ENCODE measurements at regions not wholly inside any gene's neighbourhood (a gene's known extent, or its start where the extent isn't known, plus 50 kb on each side); places are given as distances from the start of the nearest gene placed in this dataset.
"Not testable (repeated sequence)": the region's sequence is repeated elsewhere in the genome, so short reads cannot be mapped to it uniquely, and the experiment has no call there.

GRCh38 chr16:33628895-33629294 lies 169.5 kb downstream of the TP53TG3F start:
- H3K56ac ChIP-seq (replicated peaks; ENCODE audit: insufficient read length, low read depth, low read length); H2BK12ac ChIP-seq (ENCODE audit: low read depth, low read length); H4K5ac ChIP-seq (ENCODE audit: insufficient read length, low read depth, low read length); H3K18ac ChIP-seq (ENCODE audit: extremely low read depth, low read length); H3K23ac ChIP-seq (ENCODE audit: insufficient read length); H3K27me3 ChIP-seq (replicated peaks in 1 of 4; ENCODE audit: control insufficient read depth in 3 of 4, extremely low read depth in 1 of 4, insufficient read depth in 3 of 4, low read length in 3 of 4); H3K4me1 ChIP-seq (replicated peaks in 1 of 4; ENCODE audit: control insufficient read depth in 3 of 4, insufficient read depth in 4 of 4, low read length in 3 of 4); H3K79me1 ChIP-seq (ENCODE audit: low read depth, low read length); H2AK5ac ChIP-seq (ENCODE audit: low read depth, low read length); DNase-seq (ENCODE audit: low read depth in 1 of 2, low spot score in 2 of 2); H2AFZ ChIP-seq (ENCODE audit: low read length); H4K20me1 ChIP-seq (replicated peaks in 1 of 2; ENCODE audit: control insufficient read depth in 1 of 2, insufficient read depth in 2 of 2, low read length in 2 of 2); FAIRE-seq; H3K9ac ChIP-seq (replicated peaks in 1 of 4; ENCODE audit: extremely low read depth in 1 of 4, low read depth in 3 of 4, low read length in 3 of 4); H2BK15ac ChIP-seq (ENCODE audit: low read length); CTCF ChIA-PET (ENCODE audit: partially characterized antibody); H3K36me3 ChIP-seq (ENCODE audit: control insufficient read depth in 2 of 4, insufficient read depth in 4 of 4, low read length in 3 of 4); H2BK120ac ChIP-seq (replicated peaks; ENCODE audit: low read depth, low read length); H2BK5ac ChIP-seq (ENCODE audit: low read depth, low read length); H2BK20ac ChIP-seq (ENCODE audit: low read length); H4K8ac ChIP-seq (ENCODE audit: extremely low read depth, insufficient read depth, low read length); H3K23me2 ChIP-seq (ENCODE audit: low read depth, low read length); POLR2A ChIA-PET (ENCODE audit: partially characterized antibody); H4K91ac ChIP-seq (replicated peaks; ENCODE audit: insufficient read length, low read length); H3K14ac ChIP-seq (ENCODE audit: insufficient read length); H3K27ac ChIP-seq (ENCODE audit: low read depth, low read length); H3K79me2 ChIP-seq (ENCODE audit: control insufficient read depth in 1 of 2, insufficient read depth in 2 of 2, low read length in 2 of 2); H3K4ac ChIP-seq (replicated peaks; ENCODE audit: insufficient read length, low read depth, low read length); H3K4me2 ChIP-seq (ENCODE audit: insufficient read depth in 1 of 2, low read depth in 2 of 2, low read length in 2 of 2); H3K4me3 ChIP-seq (ENCODE audit: extremely low read depth in 1 of 4, insufficient read depth in 2 of 4, low read depth in 3 of 4, low read length in 4 of 4): not testable (repeated sequence)
- WGBS, 2 experiments (ENCODE audit: extremely low coverage in 1 of 2, insufficient coverage in 1 of 2, insufficient read length in 1 of 2, insufficient replicate concordance in 2 of 2, low coverage in 1 of 2, low lambda C conversion rate in 2 of 2, missing lambda C conversion rate in 1 of 2) = 82% methylated on average over 5 of the region's 6 CpGs; no CpG with 5 or more reads in 1 of the 2 experiments
- H3K9me3 ChIP-seq (ENCODE audit: insufficient read depth in 2 of 2, low read depth in 1 of 2, low read length in 1 of 2) = peaks cover 4 to 12% of the 10 kb centered on the region in 2 experiments; a peak in 3 of 4 replicates

GRCh38 chr16:33631713-33632112 lies 172.3 kb downstream of the TP53TG3F start:
- H2AK5ac ChIP-seq (ENCODE audit: low read depth, low read length); H3K4ac ChIP-seq (replicated peaks; ENCODE audit: insufficient read length, low read depth, low read length); CTCF ChIA-PET (ENCODE audit: partially characterized antibody); H4K5ac ChIP-seq (ENCODE audit: insufficient read length, low read depth, low read length); H3K36me3 ChIP-seq (ENCODE audit: control insufficient read depth in 2 of 4, insufficient read depth in 4 of 4, low read length in 3 of 4); H4K8ac ChIP-seq (ENCODE audit: extremely low read depth, insufficient read depth, low read length); H3K27ac ChIP-seq (ENCODE audit: low read depth, low read length); H2BK120ac ChIP-seq (replicated peaks; ENCODE audit: low read depth, low read length); H2AFZ ChIP-seq (ENCODE audit: low read length); H2BK5ac ChIP-seq (ENCODE audit: low read depth, low read length); H3K9ac ChIP-seq (replicated peaks in 1 of 4; ENCODE audit: extremely low read depth in 1 of 4, low read depth in 3 of 4, low read length in 3 of 4); FAIRE-seq; H3K56ac ChIP-seq (replicated peaks; ENCODE audit: insufficient read length, low read depth, low read length); H3K4me1 ChIP-seq (replicated peaks in 1 of 4; ENCODE audit: control insufficient read depth in 3 of 4, insufficient read depth in 4 of 4, low read length in 3 of 4); H3K23me2 ChIP-seq (ENCODE audit: low read depth, low read length); H3K14ac ChIP-seq (ENCODE audit: insufficient read length); H3K27me3 ChIP-seq (replicated peaks in 1 of 4; ENCODE audit: control insufficient read depth in 3 of 4, extremely low read depth in 1 of 4, insufficient read depth in 3 of 4, low read length in 3 of 4); H2BK20ac ChIP-seq (ENCODE audit: low read length); H3K23ac ChIP-seq (ENCODE audit: insufficient read length); DNase-seq (ENCODE audit: low read depth in 1 of 2, low spot score in 2 of 2); H3K18ac ChIP-seq (ENCODE audit: extremely low read depth, low read length); H3K4me3 ChIP-seq (ENCODE audit: extremely low read depth in 1 of 4, insufficient read depth in 2 of 4, low read depth in 3 of 4, low read length in 4 of 4); H3K4me2 ChIP-seq (ENCODE audit: insufficient read depth in 1 of 2, low read depth in 2 of 2, low read length in 2 of 2); H2BK15ac ChIP-seq (ENCODE audit: low read length); POLR2A ChIA-PET (ENCODE audit: partially characterized antibody); H4K91ac ChIP-seq (replicated peaks; ENCODE audit: insufficient read length, low read length); H2BK12ac ChIP-seq (ENCODE audit: low read depth, low read length); H3K79me1 ChIP-seq (ENCODE audit: low read depth, low read length); H4K20me1 ChIP-seq (replicated peaks in 1 of 2; ENCODE audit: control insufficient read depth in 1 of 2, insufficient read depth in 2 of 2, low read length in 2 of 2); H3K79me2 ChIP-seq (ENCODE audit: control insufficient read depth in 1 of 2, insufficient read depth in 2 of 2, low read length in 2 of 2): not testable (repeated sequence)
- H3K9me3 ChIP-seq (ENCODE audit: insufficient read depth in 2 of 2, low read depth in 1 of 2, low read length in 1 of 2) = peaks cover 4 to 16% of the 10 kb centered on the region in 2 experiments; a peak in 3 of 4 replicates
- 79% methylated on average over 4 of the region's 4 CpGs; no CpG with 5 or more reads in 1 of the 2 experiments for WGBS, 2 experiments (ENCODE audit: extremely low coverage in 1 of 2, insufficient coverage in 1 of 2, insufficient read length in 1 of 2, insufficient replicate concordance in 2 of 2, low coverage in 1 of 2, low lambda C conversion rate in 2 of 2, missing lambda C conversion rate in 1 of 2)
